ENCODE measurements at regions not wholly inside any gene's neighbourhood (a gene's known extent, or its start where the extent isn't known, plus 50 kb on each side); places are given as distances from the start of the nearest gene placed in this dataset.

DNA sequence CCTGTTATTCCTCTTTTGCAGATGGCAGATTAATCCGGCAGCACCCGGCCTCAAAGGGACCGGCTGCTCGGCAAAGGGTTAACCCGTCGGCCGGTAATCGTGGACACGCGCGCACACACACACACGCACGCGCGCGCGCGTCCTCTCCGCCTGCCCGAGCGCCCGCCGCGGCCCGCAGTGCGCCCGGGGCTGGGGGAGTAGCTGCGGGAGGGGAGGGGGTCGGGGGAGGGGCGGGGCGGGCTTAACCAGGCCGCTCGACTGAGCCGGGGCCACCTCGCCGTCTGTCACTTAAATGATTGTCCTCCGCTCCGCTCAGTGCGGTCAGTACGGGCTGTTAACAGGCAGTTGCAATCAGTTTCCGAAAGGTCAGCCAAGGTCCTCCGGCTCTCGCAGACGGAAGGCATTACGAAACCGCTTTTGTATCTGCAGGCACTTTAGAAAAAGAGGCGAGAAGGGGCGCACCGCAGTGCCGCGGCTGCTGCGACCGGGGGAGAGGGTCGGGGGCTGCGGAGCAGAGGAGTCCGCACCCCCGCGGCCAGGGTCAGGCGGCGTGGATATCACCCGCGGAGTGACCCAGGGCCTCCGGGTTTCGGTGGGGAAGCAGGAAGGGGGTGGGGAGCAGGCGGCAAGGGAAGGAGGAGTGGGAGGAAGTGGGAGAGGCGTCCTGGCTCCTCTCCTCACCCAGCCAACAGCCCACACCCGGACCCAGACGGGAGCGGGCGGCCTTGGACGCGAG is 57.3 kb upstream of the BCOR start:
- TF ChIP-seq, protein P1, sequence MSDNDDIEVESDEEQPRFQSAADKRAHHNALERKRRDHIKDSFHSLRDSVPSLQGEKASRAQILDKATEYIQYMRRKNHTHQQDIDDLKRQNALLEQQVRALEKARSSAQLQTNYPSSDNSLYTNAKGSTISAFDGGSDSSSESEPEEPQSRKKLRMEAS (IDR thresholded peaks at IDR 0.05; ENCODE audit: insufficient read depth, insufficient read length) = no peak
- peak; percentile 13 for TF ChIP-seq GATA2 (IDR thresholded peaks at IDR 0.05; ENCODE audit: insufficient read depth, insufficient read length, low read depth, low read length)
- TF ChIP-seq, protein P2, sequence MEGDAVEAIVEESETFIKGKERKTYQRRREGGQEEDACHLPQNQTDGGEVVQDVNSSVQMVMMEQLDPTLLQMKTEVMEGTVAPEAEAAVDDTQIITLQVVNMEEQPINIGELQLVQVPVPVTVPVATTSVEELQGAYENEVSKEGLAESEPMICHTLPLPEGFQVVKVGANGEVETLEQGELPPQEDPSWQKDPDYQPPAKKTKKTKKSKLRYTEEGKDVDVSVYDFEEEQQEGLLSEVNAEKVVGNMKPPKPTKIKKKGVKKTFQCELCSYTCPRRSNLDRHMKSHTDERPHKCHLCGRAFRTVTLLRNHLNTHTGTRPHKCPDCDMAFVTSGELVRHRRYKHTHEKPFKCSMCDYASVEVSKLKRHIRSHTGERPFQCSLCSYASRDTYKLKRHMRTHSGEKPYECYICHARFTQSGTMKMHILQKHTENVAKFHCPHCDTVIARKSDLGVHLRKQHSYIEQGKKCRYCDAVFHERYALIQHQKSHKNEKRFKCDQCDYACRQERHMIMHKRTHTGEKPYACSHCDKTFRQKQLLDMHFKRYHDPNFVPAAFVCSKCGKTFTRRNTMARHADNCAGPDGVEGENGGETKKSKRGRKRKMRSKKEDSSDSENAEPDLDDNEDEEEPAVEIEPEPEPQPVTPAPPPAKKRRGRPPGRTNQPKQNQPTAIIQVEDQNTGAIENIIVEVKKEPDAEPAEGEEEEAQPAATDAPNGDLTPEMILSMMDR (IDR thresholded peaks at IDR 0.05; ENCODE audit: extremely low read depth in 1 of 2, insufficient read depth in 1 of 2, low read depth in 1 of 2, low read length in 2 of 2) = no peak
- peak overlapping the region; percentile 35 for H3K27ac ChIP-seq (ENCODE audit: insufficient read depth, low read depth, low read length)
- H3K36me3 ChIP-seq (ENCODE audit: control insufficient read depth in 2 of 2, extremely low read depth in 1 of 2, insufficient read depth in 2 of 2, low read length in 2 of 2) = no peaks in the 10 kb centered on the region
- H3K79me2 ChIP-seq (ENCODE audit: control insufficient read depth, insufficient read depth, low read length) = no peaks in the 10 kb centered on the region
- peak overlapping the region; percentile 23 to 38 (median 32) for H3K4me3 ChIP-seq (replicated peaks in 1 of 3; ENCODE audit: insufficient read depth in 1 of 3, low read depth in 1 of 3, low read length in 3 of 3)
- H3K9ac ChIP-seq (replicated peaks; ENCODE audit: extremely low read depth, insufficient read depth, low read length) = peak overlapping the region; percentile 42
- ChIA-PET CTCF (interaction anchor here (1.5 to 2.4 kb wide), 2 partner anchors 13 to 58 kb away, joined by 7 to 10 read pairs; partner anchors contain the start of gene BCOR), POLR2A (no interaction called here)
- intact Hi-C loops (cut with micrococcal nuclease) = loop anchor here (1.0 to 5.0 kb wide), 5 partner anchors 20 to 423 kb away; no protein-coding TSS in a partner anchor
- dilution Hi-C loops (cut with MboI; ENCODE audit: extremely low pct_ligation_motif_present, low sequenced_read_pairs) = no loop called here
- no peaks in the 10 kb centered on the region for H3K9me3 ChIP-seq (replicated peaks; ENCODE audit: control insufficient read depth, insufficient read depth, low read length)
- peaks cover 20% of the 10 kb centered on the region for H3K4me1 ChIP-seq (ENCODE audit: control insufficient read depth, extremely low read depth, insufficient read depth, low read length)
- DNase-seq (ENCODE audit: low read depth, low spot score) = peak; percentile 63
- H3K27me3 ChIP-seq (ENCODE audit: control insufficient read depth in 2 of 2, insufficient read depth in 2 of 2, low read length in 2 of 2) = no peaks in the 10 kb centered on the region
- H2AFZ ChIP-seq (ENCODE audit: low read depth, low read length) = peak overlapping the region; percentile 48
- H3K9me1 ChIP-seq (replicated peaks; ENCODE audit: control insufficient read depth, extremely low read depth, insufficient read depth, low read length) = no peaks in the 10 kb centered on the region
- FAIRE-seq = peak; percentile 97
- peak overlapping the region; percentile 62 for H3K4me2 ChIP-seq (ENCODE audit: insufficient read depth, low read length)
- BruUV-seq (replicated peaks) = no TSS peak
- H4K20me1 ChIP-seq (replicated peaks; ENCODE audit: control insufficient read depth, extremely low read depth, insufficient read depth, low read length) = no peaks in the 10 kb centered on the region

All from endothelial cell of umbilical vein (primary cell).